Right lobe of liver (tissue), 4 donors: ENCODE measurements at regions not wholly inside any gene's neighbourhood (a gene's known extent, or its start where the extent isn't known, plus 50 kb on each side); places are given as distances from the start of the nearest gene placed in this dataset.

ENCODE experiments used
- POLR2A ChIP-seq: fragments of 450-650 bp; IDR thresholded peaks from one replicate; pipeline ENCODE4 v1.6.1; 2017; ENCODE audit warnings: antibody characterized with exemption, mild to moderate bottlenecking
- TF ChIP-seq, protein P1 (sequence below), 4 donors: fragments of 200-600 bp in 3 of 4; fragments of 450-650 bp in 1 of 4; IDR thresholded peaks; one replicate each; pipeline versions ENCODE4 v1.5.1 to v1.8.0; 2016 to 2022; ENCODE audit warnings: antibody characterized with exemption in 4 of 4, mild to moderate bottlenecking in 2 of 4
- donor health status: DM: no; HTN: no; CAD: no.
- donor health status: DM: no; HTN: no; CAD: no.
- donor health status: DM: no; HTN: yes; CAD: no.

DNA sequence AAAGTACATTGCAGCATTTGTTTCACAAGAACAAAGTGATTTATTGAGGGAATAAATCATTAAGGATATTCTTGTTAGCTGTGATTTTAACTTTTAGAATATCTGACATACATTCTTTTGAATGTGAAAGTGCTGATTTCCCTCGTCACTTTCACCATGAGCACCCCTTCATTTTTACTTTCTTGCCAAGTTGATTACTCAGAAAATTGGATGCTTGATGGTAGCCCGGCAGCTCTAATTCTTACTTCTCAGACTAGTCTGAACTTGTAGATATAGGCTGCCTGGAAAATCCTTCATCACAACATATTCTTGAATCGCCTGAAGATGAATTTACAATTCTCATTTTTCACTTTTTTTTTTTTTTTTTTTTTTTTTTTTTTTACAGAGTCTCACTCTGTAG lies 147.1 kb upstream of the SMLR1 start:
- TF ChIP-seq, protein P1, sequence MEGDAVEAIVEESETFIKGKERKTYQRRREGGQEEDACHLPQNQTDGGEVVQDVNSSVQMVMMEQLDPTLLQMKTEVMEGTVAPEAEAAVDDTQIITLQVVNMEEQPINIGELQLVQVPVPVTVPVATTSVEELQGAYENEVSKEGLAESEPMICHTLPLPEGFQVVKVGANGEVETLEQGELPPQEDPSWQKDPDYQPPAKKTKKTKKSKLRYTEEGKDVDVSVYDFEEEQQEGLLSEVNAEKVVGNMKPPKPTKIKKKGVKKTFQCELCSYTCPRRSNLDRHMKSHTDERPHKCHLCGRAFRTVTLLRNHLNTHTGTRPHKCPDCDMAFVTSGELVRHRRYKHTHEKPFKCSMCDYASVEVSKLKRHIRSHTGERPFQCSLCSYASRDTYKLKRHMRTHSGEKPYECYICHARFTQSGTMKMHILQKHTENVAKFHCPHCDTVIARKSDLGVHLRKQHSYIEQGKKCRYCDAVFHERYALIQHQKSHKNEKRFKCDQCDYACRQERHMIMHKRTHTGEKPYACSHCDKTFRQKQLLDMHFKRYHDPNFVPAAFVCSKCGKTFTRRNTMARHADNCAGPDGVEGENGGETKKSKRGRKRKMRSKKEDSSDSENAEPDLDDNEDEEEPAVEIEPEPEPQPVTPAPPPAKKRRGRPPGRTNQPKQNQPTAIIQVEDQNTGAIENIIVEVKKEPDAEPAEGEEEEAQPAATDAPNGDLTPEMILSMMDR (IDR thresholded peaks at IDR 0.05): no peak
- TF ChIP-seq POLR2A: no peak
